NCI-H446 (cell line): ENCODE measurements at regions not wholly inside any gene's neighbourhood (a gene's known extent, or its start where the extent isn't known, plus 50 kb on each side); places are given as distances from the start of the nearest gene placed in this dataset.
"Not testable (repeated sequence)": the region's sequence is repeated elsewhere in the genome, so short reads cannot be mapped to it uniquely, and the experiment has no call there.

Source experiments
- DNase-seq, 2 experiments: peaks; one replicate each; lab custom pipeline; 2025; lab: John Stamatoyannopoulos, UW

DNA sequence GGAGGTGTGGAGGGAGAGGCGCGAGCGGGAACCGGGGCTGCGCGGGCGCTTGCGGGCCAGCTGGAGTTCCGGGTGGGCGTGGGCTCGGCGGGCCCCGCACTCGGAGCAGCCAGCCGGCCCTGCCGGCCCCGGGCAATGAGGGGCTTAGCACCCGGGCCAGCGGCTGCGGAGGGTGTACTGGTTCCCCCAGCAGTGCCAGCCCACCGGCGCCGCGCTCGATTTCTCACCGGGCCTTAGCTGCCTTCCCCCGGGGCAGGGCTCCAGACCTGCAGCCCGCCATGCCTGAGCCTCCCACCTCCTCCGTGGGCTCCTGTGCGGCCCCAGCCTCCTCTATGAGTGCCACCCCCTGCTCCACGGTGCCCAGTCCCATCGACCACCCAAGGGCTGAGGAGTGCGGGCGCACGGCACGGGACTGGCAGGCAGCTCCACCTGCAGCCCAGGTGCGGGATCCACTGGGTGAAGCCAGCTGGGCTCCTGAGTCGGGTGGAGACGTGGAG is 141.4 kb downstream of the SPRY1 start:
- DNase-seq: not testable (repeated sequence)

- DNase-seq: no peak
Observed at GRCh38 chr4:123545667-123546572, 149.3 kb downstream of the SPRY1 start.

- no peak for DNase-seq
Observed at GRCh38 chr4:123546573-123547060, 150.0 kb downstream of the SPRY1 start.

DNA sequence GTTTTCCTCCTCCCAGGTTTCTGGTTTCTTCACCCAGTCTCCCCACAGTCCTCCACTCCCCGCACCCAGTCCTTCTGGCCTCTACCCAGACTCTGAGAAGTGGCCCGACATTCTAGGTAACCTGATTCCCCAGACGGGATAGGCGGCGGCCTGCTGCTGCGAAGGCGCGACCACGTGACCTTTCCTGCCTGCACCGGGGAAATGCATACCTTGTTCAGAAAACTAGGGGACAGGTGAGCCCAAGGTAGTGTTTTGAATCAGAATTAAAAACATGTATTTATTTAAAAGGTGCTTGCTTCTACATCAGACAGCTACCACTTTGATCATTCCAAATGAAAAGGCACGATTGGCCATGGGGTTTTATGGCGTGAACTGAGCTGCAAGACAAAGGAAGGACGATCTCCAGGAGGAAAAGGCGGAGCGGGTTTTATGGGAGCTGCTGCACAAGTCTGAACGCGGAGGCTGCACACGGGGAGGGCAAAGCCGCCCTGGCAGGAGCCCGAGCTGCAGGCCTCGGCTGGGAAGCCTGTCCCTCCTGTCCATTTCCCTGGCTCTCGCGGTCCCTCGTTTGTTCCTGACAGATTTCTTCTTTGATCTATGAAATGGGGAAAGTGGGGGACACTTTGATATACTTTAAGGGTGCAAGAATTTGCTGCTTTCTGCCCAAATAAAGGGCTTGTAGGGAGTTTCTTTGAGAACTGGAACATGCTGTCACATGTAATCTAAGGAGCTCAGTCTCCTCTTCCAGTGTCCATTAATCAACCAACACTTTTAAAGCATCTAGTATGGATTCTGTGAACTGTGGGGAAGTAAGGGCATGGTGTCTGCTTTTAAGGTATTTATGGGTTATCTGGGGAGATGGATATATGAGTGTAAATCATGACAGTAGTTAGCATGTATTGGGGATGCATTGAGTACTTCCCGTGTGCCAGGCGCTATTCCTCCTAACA is 150.9 kb downstream of the SPRY1 start:
- DNase-seq: no peak

DNA sequence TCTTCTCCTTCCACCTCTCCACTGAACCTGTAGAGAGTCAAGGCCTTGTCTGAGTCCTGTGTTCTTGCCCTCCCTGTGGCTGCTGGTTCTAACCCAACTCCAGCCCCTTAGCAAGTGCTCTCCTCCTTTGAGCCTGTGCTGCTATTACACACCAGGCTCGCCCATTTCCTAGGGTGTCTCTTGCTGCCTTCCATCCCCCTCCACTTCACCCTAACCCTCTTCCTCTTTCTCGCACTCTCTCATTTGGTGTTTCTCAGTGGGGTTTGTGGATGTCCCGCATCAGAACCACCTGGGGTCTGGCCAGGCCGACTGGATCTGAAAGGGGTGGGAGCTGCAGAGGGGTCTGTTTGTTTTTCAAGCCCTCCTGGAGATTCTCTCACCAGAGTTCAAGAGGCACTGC is 156.7 kb downstream of the SPRY1 start:
- no peak for DNase-seq

GRCh38 chr4:123553733-123554637 is 157.4 kb downstream of the SPRY1 start:
- DNase-seq: no peak

DNA sequence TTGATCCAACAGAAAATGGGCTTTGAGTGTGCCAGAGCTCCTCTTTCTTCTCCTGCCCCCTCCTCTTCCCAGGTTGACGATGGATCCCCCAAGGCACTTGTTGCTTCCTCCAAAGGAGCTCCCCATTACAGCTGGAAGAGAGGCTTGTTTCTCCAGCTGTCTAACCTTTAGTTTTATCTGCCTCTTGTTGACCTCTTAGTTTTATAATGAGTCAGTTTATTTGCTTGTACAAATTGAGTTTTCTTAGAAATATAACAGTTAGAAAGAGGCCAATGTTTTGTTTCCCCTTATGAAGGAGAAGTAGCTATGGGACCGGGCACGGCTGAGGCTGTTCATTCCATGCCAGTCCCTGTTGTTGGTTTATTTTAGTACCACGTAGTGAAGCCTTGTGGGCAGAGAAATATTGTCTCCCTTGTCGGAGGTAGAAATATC is 158.2 kb downstream of the SPRY1 start:
- DNase-seq: no peak

DNA sequence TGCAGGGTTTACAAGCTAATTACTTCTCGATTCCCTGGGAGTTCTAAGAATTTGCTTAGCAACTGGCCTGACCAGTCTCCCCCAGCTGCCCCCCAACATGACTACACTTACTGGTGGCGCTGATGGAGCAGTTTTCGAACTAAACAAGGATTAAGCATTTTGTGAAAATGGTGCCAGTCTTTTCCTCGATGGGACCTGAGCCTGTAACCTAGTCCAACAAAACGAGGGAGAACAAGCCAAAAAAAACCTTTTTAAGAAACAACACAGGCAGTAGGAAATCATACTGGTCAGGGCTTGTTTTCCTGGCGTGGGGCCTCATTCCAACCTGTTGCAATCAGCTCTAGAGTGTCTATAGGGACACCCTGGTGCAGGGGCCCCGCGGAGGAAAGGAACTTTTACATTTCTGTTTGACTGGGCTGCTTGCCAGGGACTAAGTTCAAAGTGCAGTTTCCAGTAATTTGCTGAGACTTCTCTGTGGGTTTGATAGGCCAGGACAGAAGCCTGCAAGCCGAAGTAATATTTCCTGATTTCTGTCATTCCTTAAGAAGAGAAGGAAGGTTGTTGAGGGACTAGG is 158.7 kb downstream of the SPRY1 start:
- DNase-seq: peak in 1 of 2 experiments; percentile 18

DNA sequence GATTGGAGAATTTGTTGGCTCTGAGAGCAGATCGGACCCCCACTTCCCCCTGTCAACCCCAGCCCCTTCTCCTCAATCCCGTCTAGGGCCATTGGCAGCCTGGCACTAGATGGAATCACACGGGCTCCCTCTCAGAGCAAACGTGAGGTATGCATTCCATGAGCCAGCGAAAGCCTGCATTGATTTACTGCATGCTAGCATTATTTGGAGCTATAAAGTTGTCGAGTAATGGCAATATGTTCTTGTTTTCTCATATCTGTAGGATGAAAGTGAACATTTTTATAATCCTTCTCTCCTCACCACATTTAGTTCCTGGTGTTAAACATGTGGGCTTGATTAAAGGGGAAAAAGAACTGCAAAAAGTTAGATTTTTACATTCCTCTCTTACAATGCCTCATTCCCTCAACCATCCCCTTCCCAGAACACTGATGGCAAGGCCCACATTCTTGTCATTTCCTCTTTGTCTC is 159.2 kb downstream of the SPRY1 start:
- no peak for DNase-seq

DNA sequence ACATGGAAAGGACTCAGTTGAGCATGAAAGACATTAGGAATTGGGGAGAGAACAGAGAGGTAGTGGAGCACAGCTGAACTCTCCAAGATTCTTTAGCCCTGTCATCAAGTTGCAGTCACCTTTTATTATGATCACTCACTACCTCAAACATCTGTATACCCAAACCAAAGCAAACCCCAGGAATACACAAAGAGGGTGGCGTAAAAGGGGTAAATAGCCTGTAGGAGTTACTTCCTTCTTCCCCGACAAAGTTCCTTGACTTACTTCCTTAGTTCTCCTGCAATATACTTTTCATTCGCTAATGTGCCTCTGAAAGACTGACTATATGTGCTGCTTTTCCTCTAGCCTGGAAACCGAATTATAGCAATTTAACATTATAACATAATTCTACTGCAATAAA is 159.9 kb downstream of the SPRY1 start:
- no peak for DNase-seq

DNA sequence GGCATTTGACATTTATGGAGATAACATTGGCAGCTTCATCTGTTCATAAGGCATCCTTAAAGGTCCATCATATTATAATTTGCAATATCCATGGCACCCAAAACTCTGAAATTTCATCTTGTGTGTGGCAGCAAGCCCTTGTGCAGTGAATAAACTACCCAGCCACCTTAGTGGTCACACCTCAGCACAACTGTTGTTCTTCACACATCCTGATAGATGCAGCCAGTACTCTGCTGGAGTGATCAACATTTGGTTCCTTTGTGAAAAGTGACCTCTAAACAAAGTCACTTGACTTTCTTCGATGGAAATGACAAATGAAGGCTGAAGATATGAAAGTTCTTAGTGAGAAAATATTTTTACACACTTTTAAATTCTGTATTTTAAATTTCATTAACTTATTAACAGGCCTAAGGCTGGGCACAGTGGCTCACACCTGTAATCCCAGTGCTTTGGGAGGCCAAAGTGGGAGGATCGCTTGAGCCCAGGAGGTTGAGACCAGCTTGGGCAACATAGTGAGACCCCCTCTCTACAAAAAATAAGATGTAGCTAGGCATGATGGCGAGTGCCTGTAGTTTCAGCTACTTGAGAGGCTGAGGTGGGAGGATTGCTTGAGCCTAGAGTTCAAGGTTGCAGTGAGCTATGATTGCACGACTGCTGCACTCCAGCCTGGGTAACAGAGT is 161.4 kb downstream of the SPRY1 start:
- DNase-seq: no peak

DNA sequence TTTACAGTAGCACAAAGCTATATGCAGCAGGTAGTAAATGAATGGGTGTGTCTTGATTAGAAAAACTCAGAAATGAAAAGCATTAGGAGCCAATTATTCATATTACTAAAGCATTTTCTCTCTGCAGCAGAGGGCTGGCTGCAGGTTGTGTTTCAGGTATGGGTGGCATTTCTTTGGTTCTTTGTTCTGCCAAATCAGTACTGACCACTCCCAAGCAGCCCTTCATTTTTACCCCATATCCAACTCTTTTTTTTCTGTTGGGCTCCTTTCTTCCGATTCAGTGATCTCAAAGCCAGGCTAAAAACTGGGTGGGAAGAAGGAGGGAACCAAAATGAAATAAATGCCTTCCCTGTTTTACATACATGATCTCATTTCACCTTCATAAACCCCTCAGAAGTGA is 162.3 kb downstream of the SPRY1 start:
- no peak for DNase-seq

DNA sequence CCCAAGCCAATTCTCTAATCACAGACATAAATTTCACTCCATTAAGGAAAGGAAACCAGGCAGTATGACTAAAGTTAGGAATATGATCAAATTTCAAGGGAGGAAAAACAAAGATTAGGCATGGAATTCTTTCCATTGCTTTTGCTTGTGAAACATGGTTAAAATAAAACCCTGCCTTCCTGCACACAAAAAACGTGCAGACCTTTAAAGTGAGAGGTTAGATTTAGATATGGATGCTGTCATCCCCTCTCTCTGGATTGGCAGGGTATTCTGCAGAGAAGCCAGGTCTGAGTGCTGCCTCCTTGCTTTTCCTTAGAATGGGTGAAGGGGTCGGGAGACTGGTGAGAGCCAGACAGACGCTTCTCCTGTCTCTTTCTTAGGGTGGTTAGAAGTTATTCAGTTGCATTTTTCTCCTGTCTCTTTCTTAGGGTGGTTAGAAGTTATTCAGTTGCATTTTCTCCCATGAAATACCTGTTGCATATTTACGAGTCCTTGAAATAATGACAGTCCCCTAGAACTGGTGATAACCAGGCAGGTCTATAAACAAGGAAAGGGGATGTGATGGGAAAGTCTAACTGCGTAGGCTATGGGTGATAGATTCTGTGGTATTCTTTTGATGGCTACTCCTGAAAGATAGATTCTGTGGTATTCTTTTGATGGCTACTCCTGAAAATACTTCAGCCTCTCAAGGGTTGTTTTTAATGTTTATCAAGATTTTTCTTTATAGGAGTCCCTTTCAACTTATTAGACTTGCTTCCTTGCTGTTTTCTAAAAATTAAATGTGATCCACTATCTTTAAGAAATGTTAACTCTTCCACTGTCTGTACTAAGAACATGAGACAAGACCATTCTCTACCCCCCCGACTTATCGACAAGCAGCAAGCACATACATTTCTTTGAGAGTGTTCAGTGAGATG is 163.6 kb downstream of the SPRY1 start:
- DNase-seq: no peak

GRCh38 chr4:123561525-123561924 is 164.9 kb downstream of the SPRY1 start:
- no peak for DNase-seq

DNA sequence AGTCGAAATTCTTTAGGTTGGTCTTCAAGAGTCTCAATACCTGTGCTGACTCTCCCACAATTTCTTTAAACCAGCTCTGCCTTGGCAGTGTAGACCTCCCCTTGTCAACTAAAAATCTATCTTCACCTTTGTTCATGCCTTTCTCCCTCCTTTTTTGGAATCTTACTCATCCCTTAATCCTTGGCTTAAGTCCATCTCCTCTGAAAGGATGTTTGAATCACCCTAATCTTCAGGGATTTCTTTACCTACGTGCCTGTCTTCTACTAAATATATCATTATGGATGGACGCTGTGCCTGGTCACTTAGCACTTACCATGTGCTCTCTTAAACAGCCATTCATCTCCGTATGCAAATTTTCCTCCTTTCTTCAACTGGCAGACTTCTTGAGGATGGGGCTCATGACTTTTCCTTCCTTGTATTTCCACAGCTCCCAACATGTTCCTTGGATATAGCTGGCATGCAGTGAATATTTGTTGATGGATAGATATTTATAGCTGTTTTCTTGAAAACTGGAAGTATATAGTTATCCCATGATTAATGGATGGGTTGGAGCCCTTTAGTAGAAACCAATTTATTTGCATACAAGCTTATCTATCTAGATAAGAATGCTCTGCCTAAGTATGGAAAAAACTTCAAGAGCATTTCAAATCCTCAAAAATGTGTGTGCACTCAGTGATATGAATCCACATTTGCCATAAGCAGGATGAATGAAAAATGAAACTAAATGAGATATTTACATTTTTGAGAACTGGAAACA is 166.6 kb downstream of the SPRY1 start:
- DNase-seq: no peak

GRCh38 chr4:123564758-123565346 is 168.3 kb downstream of the SPRY1 start:
- peak in 1 of 2 experiments; percentile 61 for DNase-seq

- no peak for DNase-seq
Observed at GRCh38 chr4:123568936-123569335, 172.3 kb downstream of the SPRY1 start.

DNA sequence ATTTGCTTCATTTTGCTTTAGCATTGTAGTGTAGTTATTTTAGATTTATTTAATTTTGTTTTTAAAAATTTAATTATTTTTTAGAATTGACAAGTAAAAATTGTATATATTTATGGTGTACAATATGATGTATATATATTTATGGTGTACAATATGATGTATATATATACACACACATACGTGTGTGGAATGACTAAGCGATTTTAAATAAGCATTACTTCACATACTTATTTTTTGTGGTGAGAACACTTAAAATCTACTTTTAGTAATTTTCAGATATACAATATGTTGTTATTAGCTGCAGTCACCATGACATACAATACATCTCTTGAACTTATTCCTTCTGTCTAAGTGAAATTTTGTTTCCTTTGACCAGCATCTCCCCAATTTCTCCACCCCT is 172.9 kb downstream of the SPRY1 start:
- no peak for DNase-seq
